ENCODE measurements at regions not wholly inside any gene's neighbourhood (a gene's known extent, or its start where the extent isn't known, plus 50 kb on each side); places are given as distances from the start of the nearest gene placed in this dataset.

- TF ChIP-seq EP300 (IDR thresholded peaks at IDR 0.05): no peak
- no peak for TF ChIP-seq ZC3H11A (IDR thresholded peaks at IDR 0.05)
- TF ChIP-seq MYC (IDR thresholded peaks at IDR 0.05; ENCODE audit: borderline replicate concordance, low read length): no peak
Observed at GRCh38 chr2:236483102-236483501, 86.5 kb upstream of the ACKR3 start.
